GM19395 (cell line): ENCODE measurements at regions not wholly inside any gene's neighbourhood (a gene's known extent, or its start where the extent isn't known, plus 50 kb on each side); places are given as distances from the start of the nearest gene placed in this dataset.

Experiments used
- ATAC-seq: cut with Tn5 transposase; IDR thresholded peaks from one replicate; pipeline ENCODE4 v1.9.1; 2021; ENCODE audit warnings: mild to moderate bottlenecking, moderate library complexity; ENCODE audit not compliant: unreplicated experiment

- ATAC-seq: no peak
Observed at GRCh38 chr10:4733150-4733842, 92.7 kb upstream of the AKR1E2 start.

GRCh38 chr10:4730998-4731397 lies 95.0 kb upstream of the AKR1E2 start:
- ATAC-seq: no peak

GRCh38 chr10:4725917-4726606 lies 99.9 kb upstream of the AKR1E2 start:
- ATAC-seq: no peak

GRCh38 chr10:4723860-4724259 lies 102.1 kb upstream of the AKR1E2 start:
- no peak for ATAC-seq

- no peak for ATAC-seq
Observed at GRCh38 chr10:4721999-4722753, 103.8 kb upstream of the AKR1E2 start.

- ATAC-seq: no peak
Observed at GRCh38 chr10:4720463-4720862, 105.5 kb upstream of the AKR1E2 start.

- no peak for ATAC-seq
Observed at GRCh38 chr10:4719671-4720070, 106.3 kb upstream of the AKR1E2 start.

- no peak for ATAC-seq
Observed at GRCh38 chr10:4719036-4719435, 107.0 kb upstream of the AKR1E2 start.

GRCh38 chr10:4718544-4718943 lies 107.5 kb upstream of the AKR1E2 start:
- no peak for ATAC-seq

- ATAC-seq: no peak
Observed at GRCh38 chr10:4717670-4718069, 108.3 kb upstream of the AKR1E2 start.

GRCh38 chr10:4710858-4711257 lies 115.1 kb upstream of the AKR1E2 start:
- no peak for ATAC-seq

- ATAC-seq: no peak
Observed at GRCh38 chr10:4708123-4708759, 117.8 kb upstream of the AKR1E2 start.

- no peak for ATAC-seq
Observed at GRCh38 chr10:4707221-4707620, 118.8 kb upstream of the AKR1E2 start.

GRCh38 chr10:4704034-4704545 lies 121.9 kb upstream of the AKR1E2 start:
- no peak for ATAC-seq

GRCh38 chr10:4701016-4701415 lies 125.0 kb upstream of the AKR1E2 start:
- no peak for ATAC-seq

GRCh38 chr10:4699950-4700730 lies 125.9 kb upstream of the AKR1E2 start:
- no peak for ATAC-seq

- ATAC-seq: no peak
Observed at GRCh38 chr10:4698075-4698474, 127.9 kb upstream of the AKR1E2 start.

- ATAC-seq: no peak
Observed at GRCh38 chr10:4696186-4696585, 129.8 kb upstream of the AKR1E2 start.

GRCh38 chr10:4693967-4694366 lies 132.0 kb upstream of the AKR1E2 start:
- no peak for ATAC-seq

- ATAC-seq: no peak
Observed at GRCh38 chr10:4692206-4692605, 133.8 kb upstream of the AKR1E2 start.
